D721Med (cell line): ENCODE measurements at regions not wholly inside any gene's neighbourhood (a gene's known extent, or its start where the extent isn't known, plus 50 kb on each side); places are given as distances from the start of the nearest gene placed in this dataset.

Experiments
- DNase-seq: peaks from one replicate; pipeline ENCODE4 v3.0.0; 2011; ENCODE audit warnings: low spot score; ENCODE audit not compliant: insufficient read length
- FAIRE-seq: peaks from 2 replicates; lab custom pipeline; 2011; peaks lifted over from hg19 to GRCh38; lab: Jason Lieb, UNC
- TF ChIP-seq, protein P1 (sequence below): IDR thresholded peaks from 2 replicates; pipeline ENCODE4 v1.5.1; 2012; ENCODE audit warnings: mild to moderate bottlenecking, control low read depth; ENCODE audit not compliant: insufficient read depth; ENCODE audit errors: missing control alignments

DNA sequence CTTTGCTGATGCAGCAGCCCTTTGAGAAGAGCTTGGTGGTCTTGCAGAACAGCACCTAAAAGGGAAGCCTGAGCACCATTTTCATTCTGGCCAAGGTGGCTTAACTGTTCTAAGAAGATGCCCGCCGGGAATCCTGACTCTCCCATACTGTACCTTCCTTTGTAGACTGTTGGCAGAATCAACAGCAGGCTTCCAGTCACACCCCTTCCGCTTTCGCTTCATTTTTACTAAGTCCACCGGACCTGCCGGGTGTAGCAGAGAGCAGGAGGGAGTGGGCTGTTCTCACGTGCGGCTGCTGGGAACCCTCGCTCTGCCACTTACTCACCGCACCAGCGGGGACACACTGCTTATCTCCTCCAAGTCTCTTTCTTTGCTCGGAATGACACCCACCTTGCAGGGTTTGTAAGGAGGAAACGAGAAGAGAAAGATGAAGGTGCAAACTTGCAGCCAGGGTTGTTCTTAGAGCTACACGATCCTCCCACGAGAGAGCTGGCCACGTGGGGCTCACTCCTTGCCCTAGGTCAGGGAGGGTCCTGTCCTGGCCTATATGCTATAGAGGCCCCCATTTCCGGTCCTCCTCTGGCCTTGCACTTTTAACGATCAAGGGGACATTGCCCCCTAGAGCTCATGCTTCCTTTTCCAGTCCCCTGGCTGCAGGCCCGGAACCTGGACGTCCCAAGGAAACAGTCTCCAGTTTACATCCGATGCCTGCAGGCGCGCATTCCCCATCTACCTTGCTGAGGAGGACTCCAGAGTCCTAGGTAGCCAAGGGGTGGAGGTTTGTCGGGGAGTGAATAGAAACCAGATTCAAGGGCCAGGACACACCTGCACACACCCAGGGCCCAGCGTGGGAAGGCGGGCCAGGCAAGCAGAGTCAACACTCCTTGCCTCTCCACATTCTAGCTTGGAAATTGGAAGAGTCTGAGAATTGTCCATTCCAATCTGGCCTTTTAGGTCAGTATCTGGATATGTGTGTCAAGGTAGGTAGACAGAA, 453.6 kb downstream of the IRS2 start:
- TF ChIP-seq, protein P1, sequence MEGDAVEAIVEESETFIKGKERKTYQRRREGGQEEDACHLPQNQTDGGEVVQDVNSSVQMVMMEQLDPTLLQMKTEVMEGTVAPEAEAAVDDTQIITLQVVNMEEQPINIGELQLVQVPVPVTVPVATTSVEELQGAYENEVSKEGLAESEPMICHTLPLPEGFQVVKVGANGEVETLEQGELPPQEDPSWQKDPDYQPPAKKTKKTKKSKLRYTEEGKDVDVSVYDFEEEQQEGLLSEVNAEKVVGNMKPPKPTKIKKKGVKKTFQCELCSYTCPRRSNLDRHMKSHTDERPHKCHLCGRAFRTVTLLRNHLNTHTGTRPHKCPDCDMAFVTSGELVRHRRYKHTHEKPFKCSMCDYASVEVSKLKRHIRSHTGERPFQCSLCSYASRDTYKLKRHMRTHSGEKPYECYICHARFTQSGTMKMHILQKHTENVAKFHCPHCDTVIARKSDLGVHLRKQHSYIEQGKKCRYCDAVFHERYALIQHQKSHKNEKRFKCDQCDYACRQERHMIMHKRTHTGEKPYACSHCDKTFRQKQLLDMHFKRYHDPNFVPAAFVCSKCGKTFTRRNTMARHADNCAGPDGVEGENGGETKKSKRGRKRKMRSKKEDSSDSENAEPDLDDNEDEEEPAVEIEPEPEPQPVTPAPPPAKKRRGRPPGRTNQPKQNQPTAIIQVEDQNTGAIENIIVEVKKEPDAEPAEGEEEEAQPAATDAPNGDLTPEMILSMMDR = no peak
- DNase-seq = no peak
- FAIRE-seq = no peak

DNA sequence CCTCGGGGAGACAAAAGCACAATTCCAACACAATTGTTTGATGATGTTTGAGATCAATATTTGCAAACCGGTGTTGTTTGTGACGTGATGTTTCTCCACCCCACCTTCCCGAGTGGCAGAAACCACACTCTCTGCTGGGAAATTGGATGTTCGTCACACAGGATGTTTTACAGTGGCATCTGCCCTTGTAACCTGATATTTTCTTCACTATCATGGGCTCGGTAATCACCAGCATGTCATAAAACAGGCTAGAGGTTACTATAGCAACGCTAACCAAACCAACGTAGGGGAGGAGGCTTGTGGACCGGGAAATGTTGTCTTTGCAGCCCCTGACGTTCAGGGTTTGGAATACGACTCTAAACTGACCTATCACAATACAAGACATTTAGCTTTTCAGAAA, 454.5 kb downstream of the IRS2 start:
- no peak for DNase-seq
- no peak for FAIRE-seq
- TF ChIP-seq, protein P1 = no peak

DNA sequence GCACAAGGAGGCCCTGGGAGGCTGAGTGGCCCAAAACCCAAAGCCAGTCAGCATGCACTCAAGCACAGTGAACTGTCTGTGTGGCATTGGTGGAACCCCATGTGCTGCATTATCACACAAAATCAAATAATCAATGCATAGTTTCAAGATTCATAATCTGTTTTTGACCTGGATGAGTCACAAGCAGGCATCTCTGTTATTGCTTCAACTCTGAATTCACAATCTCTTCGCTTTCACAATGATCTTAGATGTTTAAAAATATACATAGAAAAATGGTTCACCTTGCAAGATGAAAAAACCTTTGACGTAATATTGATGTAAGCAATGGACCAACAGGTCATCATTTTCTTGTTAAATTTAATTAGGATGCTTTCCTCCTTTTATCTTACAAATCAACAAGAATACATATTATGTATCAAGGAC, 455.4 kb downstream of the IRS2 start:
- no peak for DNase-seq
- no peak for FAIRE-seq
- TF ChIP-seq, protein P1 = no peak

DNA sequence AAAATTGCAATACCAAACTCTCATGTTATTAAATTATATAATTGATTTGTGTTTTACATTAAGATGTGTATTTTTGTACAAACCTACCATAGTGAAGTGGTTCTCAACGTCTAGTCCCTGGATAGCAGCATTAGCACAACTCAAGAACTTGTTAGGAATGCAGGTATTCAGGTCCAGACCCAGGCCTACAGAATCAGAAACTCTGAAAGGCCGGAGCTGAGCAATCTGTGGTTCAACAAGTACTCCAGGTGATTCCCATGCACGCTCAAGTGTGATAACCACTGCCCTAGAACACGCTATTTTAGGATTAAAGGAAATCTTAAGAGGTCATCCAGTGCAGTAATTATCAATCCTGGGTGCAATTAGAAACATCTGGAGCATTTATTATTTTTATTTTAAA, 456.3 kb downstream of the IRS2 start:
- DNase-seq (no peak), FAIRE-seq (no peak)
- TF ChIP-seq, protein P1 = no peak

DNA sequence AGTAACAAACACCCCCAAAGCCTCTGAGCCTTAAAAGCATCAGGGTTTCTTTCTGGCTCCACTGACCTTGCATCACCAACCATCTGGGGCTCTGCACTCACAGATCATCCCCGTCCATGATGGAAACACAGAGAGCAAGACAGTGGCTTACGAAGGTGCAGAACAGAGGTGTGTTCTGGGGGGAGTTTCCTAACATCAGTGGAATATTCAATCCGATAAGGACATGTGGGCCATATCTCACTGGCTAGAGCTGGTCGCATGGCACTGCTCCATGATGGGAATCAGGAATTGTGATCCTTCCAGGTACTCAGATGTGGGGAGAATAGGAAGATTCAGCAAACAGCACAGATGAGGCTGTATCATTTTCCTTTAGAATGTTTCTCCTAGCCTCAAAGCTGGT, 457.2 kb downstream of the IRS2 start:
- TF ChIP-seq, protein P1 = no peak
- FAIRE-seq = no peak
- no peak for DNase-seq

DNA sequence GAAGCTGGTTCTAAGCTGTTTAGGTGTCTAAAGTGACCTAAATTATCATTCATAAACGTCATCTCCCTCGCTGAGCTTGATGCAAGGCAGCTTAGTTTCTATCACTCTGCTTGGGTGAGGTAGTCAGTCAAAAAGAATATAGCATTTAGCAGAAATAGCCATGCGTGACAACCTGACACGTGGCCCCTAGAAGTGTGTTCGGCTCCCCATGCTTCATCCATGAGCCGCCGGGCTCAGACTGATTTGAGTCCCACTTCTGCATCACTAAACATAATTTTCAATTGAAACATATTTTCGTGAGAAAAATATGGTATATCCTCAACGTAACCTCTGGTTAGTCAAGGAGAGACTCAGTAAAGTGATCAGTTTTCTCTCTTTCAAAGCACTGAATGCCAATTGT, 459.8 kb downstream of the IRS2 start:
- FAIRE-seq = no peak

More for the DNA sequence above, 459.8 kb downstream of the IRS2 start:
- no peak for DNase-seq
- TF ChIP-seq, protein P1 = no peak
